ENCODE measurements at regions not wholly inside any gene's neighbourhood (a gene's known extent, or its start where the extent isn't known, plus 50 kb on each side); places are given as distances from the start of the nearest gene placed in this dataset.
"Not testable (repeated sequence)": the region's sequence is repeated elsewhere in the genome, so short reads cannot be mapped to it uniquely, and the experiment has no call there.

DNA sequence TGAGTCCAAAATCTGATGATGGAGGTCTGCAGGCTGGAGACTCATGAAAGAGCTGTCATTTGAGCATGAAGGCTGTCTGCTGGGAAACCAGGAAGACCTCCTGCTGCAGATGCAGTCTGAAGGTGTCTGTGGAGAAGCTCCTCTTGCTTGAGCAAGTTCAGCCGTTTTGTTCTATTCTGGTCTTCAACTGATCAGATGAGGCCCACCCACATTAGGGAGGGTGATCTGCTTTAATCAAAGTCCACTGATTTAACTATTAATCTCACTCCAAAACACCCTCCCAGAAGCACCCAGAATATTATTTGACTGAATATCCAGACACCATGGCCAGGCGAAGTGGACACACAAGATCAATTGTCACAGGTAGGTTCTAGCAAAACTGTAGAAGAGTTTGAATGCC, 116.5 kb downstream of the GATA3 start:
- DNase-seq (ENCODE audit: low read depth in 4 of 6, low spot score in 6 of 6), result no peak
- H3K27ac ChIP-seq (ENCODE audit: low read depth, low read length), result no peak overlapping the region
- H3K4me3 ChIP-seq (ENCODE audit: low read depth, low read length), result no peak overlapping the region
- peaks cover 2% of the 10 kb centered on the region for H3K9me3 ChIP-seq (ENCODE audit: control insufficient read depth, insufficient read depth, low read length)
- 100% methylated on average over 1 of the region's 2 CpGs for WGBS (ENCODE audit: insufficient coverage)
- no peaks in the 10 kb centered on the region for H3K36me3 ChIP-seq (ENCODE audit: control insufficient read depth, insufficient read depth, low read length)
- H3K4me1 ChIP-seq (ENCODE audit: control insufficient read depth, insufficient read depth, low read length), result no peaks in the 10 kb centered on the region
- H3K27me3 ChIP-seq (ENCODE audit: control insufficient read depth, insufficient read depth, low read length), result no peaks in the 10 kb centered on the region

DNA sequence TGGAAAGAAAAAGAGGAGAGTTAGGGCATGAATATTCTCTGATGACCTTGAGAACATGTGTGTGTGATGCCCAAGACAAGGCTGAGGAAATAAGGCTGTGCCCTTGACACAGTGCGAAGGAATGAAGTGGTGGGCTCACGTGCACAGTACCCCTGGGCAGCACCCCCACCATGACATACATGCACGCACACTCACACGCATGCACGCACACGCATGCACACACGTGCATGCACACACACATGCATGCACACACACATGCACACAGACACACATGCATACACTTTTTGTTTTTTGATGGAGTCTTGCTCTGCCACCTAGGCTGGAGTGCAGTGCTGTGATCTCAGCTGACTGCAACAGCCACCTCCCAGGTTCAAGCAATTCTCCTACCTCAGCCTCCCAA, 118.1 kb downstream of the GATA3 start:
- H3K9me3 ChIP-seq (ENCODE audit: control insufficient read depth, insufficient read depth, low read length), result peaks cover 2% of the 10 kb centered on the region
- H3K27ac ChIP-seq (ENCODE audit: low read depth, low read length), result no peak overlapping the region
- no peaks in the 10 kb centered on the region for H3K27me3 ChIP-seq (ENCODE audit: control insufficient read depth, insufficient read depth, low read length)
- DNase-seq (ENCODE audit: low read depth in 4 of 6, low spot score in 6 of 6), result no peak
- WGBS (ENCODE audit: insufficient coverage), result 95% methylated on average over 7 of the region's 7 CpGs
- H3K4me3 ChIP-seq (ENCODE audit: low read depth, low read length), result no peak overlapping the region
- no peaks in the 10 kb centered on the region for H3K36me3 ChIP-seq (ENCODE audit: control insufficient read depth, insufficient read depth, low read length)
- H3K4me1 ChIP-seq (ENCODE audit: control insufficient read depth, insufficient read depth, low read length), result no peaks in the 10 kb centered on the region

DNA sequence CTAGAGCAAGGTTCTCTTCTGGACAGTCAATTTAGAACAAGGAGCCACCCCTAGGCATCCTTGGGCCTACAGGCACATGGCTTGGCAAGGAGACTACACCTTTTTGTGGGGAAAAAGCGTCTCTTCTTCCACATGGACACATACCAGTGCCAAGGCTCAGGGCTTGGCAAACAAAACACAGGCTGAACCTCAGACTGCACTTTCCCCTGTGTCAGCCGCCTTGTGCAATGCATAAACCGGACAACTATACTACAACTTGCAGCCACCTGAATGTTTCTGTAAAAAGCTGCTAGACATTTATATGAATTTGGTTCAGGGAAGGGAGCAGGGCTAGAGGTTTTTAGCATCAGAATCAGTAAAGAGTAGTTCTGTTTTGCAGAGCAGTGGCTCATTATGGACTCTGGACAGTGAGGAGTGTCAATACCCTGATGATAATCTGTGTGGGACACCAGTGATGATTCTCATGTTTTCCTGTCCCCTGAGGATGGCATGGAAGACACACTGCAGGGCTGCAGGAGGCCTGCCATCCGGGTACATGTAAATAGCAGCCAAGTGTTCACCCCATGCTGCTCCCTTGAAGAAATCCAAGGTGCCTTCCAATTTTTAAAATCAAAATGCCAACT, 118.9 kb downstream of the GATA3 start:
- no peak overlapping the region for H3K4me3 ChIP-seq (ENCODE audit: low read depth, low read length)
- no peaks in the 10 kb centered on the region for H3K4me1 ChIP-seq (ENCODE audit: control insufficient read depth, insufficient read depth, low read length)
- no peaks in the 10 kb centered on the region for H3K27me3 ChIP-seq (ENCODE audit: control insufficient read depth, insufficient read depth, low read length)
- DNase-seq (ENCODE audit: low read depth in 4 of 6, low spot score in 6 of 6), result no peak
- no peaks in the 10 kb centered on the region for H3K36me3 ChIP-seq (ENCODE audit: control insufficient read depth, insufficient read depth, low read length)
- WGBS (ENCODE audit: insufficient coverage), result 65% methylated on average over 2 of the region's 4 CpGs
- H3K9me3 ChIP-seq (ENCODE audit: control insufficient read depth, insufficient read depth, low read length), result peaks cover 2% of the 10 kb centered on the region
- no peak overlapping the region for H3K27ac ChIP-seq (ENCODE audit: low read depth, low read length)

DNA sequence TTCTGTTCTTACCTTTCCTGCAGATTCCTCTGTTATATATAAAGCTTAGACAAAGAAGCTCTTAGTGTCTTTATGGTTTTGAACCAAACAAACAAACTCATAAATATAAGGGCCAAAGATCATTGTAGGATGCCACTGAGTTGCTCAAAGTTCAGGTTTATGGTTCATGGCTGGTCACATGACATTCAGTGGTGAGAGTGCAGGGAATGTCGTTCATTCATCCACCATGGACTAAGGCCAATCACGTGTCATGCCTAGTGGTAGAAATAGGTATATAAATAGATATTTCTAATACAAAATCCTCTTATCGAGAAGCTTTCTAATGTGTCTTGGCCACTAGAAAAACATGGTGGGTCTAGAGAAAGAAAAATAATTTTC, 119.4 kb downstream of the GATA3 start:
- Histone ChIP-seq H3K27ac (ENCODE audit: low read depth, low read length) (no peak overlapping the region), H3K36me3 (ENCODE audit: control insufficient read depth, insufficient read depth, low read length) (no peaks in the 10 kb centered on the region), H3K4me1 (ENCODE audit: control insufficient read depth, insufficient read depth, low read length) (no peaks in the 10 kb centered on the region), H3K4me3 (ENCODE audit: low read depth, low read length) (no peak overlapping the region), H3K9me3 (ENCODE audit: control insufficient read depth, insufficient read depth, low read length) (peaks cover 1% of the 10 kb centered on the region), H3K27me3 (ENCODE audit: control insufficient read depth, insufficient read depth, low read length) (no peaks in the 10 kb centered on the region)
- no peak for DNase-seq (ENCODE audit: low read depth in 4 of 6, low spot score in 6 of 6)
- no CpG with 5 or more reads among the region's 3 CpGs for WGBS (ENCODE audit: insufficient coverage)

DNA sequence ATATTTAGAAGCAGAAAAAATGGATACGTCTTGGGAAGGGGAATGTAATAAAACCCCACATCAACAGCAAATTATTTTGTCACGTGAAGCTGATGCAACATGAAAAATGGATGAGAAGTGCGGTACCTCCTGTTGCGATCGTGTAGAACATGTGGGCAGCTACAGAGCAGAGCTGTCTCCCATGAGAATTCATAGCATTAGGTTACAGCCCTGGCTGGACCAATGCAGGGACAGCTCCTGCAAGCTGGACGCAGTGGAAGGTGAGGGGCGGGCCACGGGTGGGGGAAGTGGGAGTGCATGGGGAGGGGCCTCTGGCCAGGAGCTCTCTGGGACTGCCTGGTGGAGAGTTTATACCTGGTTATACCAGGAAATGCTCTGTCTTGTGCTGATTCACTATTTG, 120.3 kb downstream of the GATA3 start:
- Histone ChIP-seq H3K4me3 (ENCODE audit: low read depth, low read length) (no peak overlapping the region), H3K27ac (ENCODE audit: low read depth, low read length) (no peak overlapping the region), H3K9me3 (ENCODE audit: control insufficient read depth, insufficient read depth, low read length) (no peaks in the 10 kb centered on the region), H3K36me3 (ENCODE audit: control insufficient read depth, insufficient read depth, low read length) (no peaks in the 10 kb centered on the region), H3K4me1 (ENCODE audit: control insufficient read depth, insufficient read depth, low read length) (no peaks in the 10 kb centered on the region), H3K27me3 (ENCODE audit: control insufficient read depth, insufficient read depth, low read length) (no peaks in the 10 kb centered on the region)
- WGBS (ENCODE audit: insufficient coverage), result 65% methylated on average over 4 of the region's 8 CpGs
- DNase-seq (ENCODE audit: low read depth in 4 of 6, low spot score in 6 of 6), result no peak

DNA sequence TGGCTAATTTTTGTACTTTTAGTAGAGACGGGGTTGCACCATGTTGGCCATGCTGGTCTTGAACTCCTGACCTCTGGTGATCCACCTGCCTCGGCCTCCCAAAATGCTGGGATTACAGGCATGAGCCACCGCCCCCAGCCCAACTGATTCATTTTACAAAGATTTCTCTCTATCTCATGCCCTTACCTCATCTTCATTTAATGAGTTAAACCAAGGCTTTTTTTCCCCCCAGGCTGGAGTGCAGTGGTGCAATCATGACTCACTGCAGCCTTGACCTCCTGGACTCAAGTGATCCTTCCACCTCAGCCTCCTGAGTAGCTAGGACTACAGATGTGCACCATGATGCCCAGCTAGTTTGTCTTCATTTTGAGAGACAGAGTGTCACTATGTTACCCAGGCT, 123.0 kb downstream of the GATA3 start:
- WGBS (ENCODE audit: insufficient coverage), result 93% methylated on average over 3 of the region's 3 CpGs
- H3K27me3 ChIP-seq (ENCODE audit: control insufficient read depth, insufficient read depth, low read length); H3K36me3 ChIP-seq (ENCODE audit: control insufficient read depth, insufficient read depth, low read length); DNase-seq (ENCODE audit: low read depth in 4 of 6, low spot score in 6 of 6); H3K4me1 ChIP-seq (ENCODE audit: control insufficient read depth, insufficient read depth, low read length); H3K9me3 ChIP-seq (ENCODE audit: control insufficient read depth, insufficient read depth, low read length); H3K27ac ChIP-seq (ENCODE audit: low read depth, low read length); H3K4me3 ChIP-seq (ENCODE audit: low read depth, low read length): not testable (repeated sequence)

DNA sequence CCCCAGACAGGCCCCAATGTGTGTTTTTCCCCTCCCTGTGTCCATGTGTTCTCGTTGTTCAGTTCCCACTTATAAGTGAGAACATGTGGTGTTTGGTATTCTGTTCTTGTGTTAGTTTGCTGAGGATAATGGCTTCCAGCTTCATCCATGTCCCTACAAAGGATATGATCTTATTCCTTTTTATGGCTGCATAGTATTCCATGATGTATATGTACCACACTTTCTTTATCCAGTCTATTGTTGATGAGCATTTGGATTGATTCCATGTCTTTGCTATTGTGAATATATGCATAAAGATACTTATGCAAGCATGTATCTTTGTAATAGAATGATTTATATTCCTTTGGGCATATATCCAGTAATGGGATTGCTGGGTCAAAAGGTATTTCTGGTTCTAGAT, 125.3 kb downstream of the GATA3 start:
- not testable (repeated sequence) for H3K27me3 ChIP-seq (ENCODE audit: control insufficient read depth, insufficient read depth, low read length); H3K4me1 ChIP-seq (ENCODE audit: control insufficient read depth, insufficient read depth, low read length); DNase-seq (ENCODE audit: low read depth in 4 of 6, low spot score in 6 of 6); H3K9me3 ChIP-seq (ENCODE audit: control insufficient read depth, insufficient read depth, low read length); H3K36me3 ChIP-seq (ENCODE audit: control insufficient read depth, insufficient read depth, low read length); H3K4me3 ChIP-seq (ENCODE audit: low read depth, low read length); H3K27ac ChIP-seq (ENCODE audit: low read depth, low read length)
- WGBS (ENCODE audit: insufficient coverage), result no CpG with 5 or more reads among the region's 1 CpG

DNA sequence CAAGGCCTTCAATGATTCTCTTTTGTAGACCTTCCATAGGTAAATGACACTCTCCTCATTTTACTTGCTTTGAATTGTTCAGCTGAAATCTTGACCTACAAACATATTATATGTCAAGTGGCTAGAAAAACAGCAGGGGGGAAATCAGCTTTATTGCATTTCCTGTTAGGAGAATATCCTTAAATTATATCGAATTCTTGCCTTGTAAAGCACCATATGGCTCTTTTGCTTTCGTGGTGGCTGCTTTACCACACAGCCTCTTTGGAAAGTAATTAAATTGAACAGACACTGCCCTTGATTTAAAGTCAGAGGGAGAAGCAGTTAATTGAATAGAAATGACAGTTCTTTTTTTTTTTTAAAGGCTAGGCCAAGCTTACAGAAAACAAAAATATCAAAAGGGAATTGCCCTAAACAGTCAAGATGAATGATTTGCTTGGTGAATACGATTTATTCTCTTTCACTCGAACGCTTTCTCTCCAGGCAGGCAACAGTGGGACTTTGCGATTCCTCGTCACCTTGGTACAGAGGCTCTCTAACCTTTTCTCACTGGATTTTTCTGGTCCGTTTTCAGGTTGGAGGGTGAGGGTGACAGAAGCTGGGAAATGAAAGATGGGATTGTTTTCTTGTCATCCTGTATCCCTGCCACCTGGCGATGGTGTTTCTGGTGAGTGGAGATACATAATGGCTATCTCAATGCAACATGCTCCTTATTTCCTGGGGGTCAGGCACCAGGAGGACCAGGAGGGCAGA, 126.0 kb downstream of the GATA3 start:
- H3K4me3 ChIP-seq (ENCODE audit: low read depth, low read length), result no peak overlapping the region
- DNase-seq (ENCODE audit: low read depth in 4 of 6, low spot score in 6 of 6), result peak in 2 of 6 donors; percentile 15 to 55
- no peaks in the 10 kb centered on the region for H3K36me3 ChIP-seq (ENCODE audit: control insufficient read depth, insufficient read depth, low read length)
- H3K27me3 ChIP-seq (ENCODE audit: control insufficient read depth, insufficient read depth, low read length), result no peaks in the 10 kb centered on the region
- H3K27ac ChIP-seq (ENCODE audit: low read depth, low read length), result no peak overlapping the region
- WGBS (ENCODE audit: insufficient coverage), result 50% methylated on average over 1 of the region's 9 CpGs
- no peaks in the 10 kb centered on the region for H3K4me1 ChIP-seq (ENCODE audit: control insufficient read depth, insufficient read depth, low read length)
- H3K9me3 ChIP-seq (ENCODE audit: control insufficient read depth, insufficient read depth, low read length), result no peaks in the 10 kb centered on the region

DNA sequence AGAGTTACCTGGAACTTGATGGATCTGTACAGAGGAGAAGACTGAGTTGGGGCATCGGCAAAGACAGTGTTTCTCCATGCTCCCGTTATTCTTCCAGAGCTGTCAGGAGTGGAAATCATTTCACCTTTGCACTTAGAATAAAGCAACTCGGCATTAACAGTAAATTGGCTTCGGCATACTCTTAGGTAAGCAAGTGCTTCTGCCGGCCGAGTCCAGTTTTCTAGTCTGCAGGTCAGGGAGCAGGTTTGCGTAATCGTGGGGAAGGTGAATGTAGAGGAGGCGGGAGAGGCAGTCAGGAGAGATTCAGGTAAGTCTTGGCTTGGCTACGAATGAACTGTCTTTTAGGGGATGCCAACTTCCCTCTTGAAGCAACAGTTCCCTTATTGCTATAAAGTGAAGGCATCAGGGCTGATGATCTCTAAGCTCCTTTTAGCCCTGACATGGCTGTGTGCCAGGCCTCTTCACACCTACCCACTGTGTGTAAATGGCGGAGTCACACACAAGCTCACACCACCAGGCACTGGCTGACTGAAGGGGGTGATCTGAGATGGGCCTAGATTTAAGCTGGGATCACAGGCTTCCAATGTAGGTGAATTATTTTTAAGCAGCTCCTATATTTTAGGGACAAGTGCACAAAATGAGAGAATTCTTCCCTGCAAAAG, 127.1 kb downstream of the GATA3 start:
- 86% methylated on average over 10 of the region's 11 CpGs for whole genome bisulfite sequencing (ENCODE audit: insufficient coverage)
- DNase-seq (ENCODE audit: low read depth in 4 of 6, low spot score in 6 of 6), result no peak
- Histone ChIP-seq H3K27me3 (ENCODE audit: control insufficient read depth, insufficient read depth, low read length) (no peaks in the 10 kb centered on the region), H3K36me3 (ENCODE audit: control insufficient read depth, insufficient read depth, low read length) (no peaks in the 10 kb centered on the region), H3K4me1 (ENCODE audit: control insufficient read depth, insufficient read depth, low read length) (no peaks in the 10 kb centered on the region), H3K4me3 (ENCODE audit: low read depth, low read length) (no peak overlapping the region), H3K9me3 (ENCODE audit: control insufficient read depth, insufficient read depth, low read length) (no peaks in the 10 kb centered on the region), H3K27ac (ENCODE audit: low read depth, low read length) (no peak overlapping the region)

DNA sequence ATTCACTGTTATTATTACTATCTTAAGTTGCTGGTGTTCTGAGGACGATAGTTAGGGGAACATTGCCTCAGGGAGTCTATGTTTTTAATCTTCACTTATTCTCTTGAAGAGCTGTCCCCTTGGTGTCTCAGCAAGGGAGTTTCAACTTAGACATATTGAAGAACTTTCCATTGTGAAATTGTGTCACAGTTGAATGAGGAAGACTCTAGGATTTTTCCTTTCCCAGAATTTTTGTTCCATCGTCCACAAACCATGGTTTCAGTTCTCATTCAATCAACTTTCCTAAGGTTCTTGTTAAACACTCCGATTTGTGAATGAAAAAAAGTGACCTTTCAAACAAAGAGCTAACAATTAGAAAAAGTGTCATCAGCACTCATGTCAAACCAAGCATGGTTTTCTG, 128.3 kb downstream of the GATA3 start:
- WGBS (ENCODE audit: insufficient coverage), result no CpG with 5 or more reads among the region's 3 CpGs
- H3K4me3 ChIP-seq (ENCODE audit: low read depth, low read length), result no peak overlapping the region
- no peaks in the 10 kb centered on the region for H3K9me3 ChIP-seq (ENCODE audit: control insufficient read depth, insufficient read depth, low read length)
- no peaks in the 10 kb centered on the region for H3K4me1 ChIP-seq (ENCODE audit: control insufficient read depth, insufficient read depth, low read length)
- no peak overlapping the region for H3K27ac ChIP-seq (ENCODE audit: low read depth, low read length)
- no peaks in the 10 kb centered on the region for H3K36me3 ChIP-seq (ENCODE audit: control insufficient read depth, insufficient read depth, low read length)
- H3K27me3 ChIP-seq (ENCODE audit: control insufficient read depth, insufficient read depth, low read length), result no peaks in the 10 kb centered on the region
- DNase-seq (ENCODE audit: low read depth in 4 of 6, low spot score in 6 of 6), result no peak
